GM18511 (cell line): ENCODE measurements at regions not wholly inside any gene's neighbourhood (a gene's known extent, or its start where the extent isn't known, plus 50 kb on each side); places are given as distances from the start of the nearest gene placed in this dataset.

ENCODE experiments used
- ATAC-seq: cut with Tn5 transposase; IDR thresholded peaks from one replicate; pipeline ENCODE4 v1.9.1; 2021; ENCODE audit warnings: mild to moderate bottlenecking, moderate library complexity; ENCODE audit not compliant: unreplicated experiment

- ATAC-seq: no peak
Observed at GRCh38 chr2:59015027-59015426, 773.9 kb upstream of the FANCL start.

GRCh38 chr2:59012971-59013370 is 771.8 kb upstream of the FANCL start:
- ATAC-seq: no peak

GRCh38 chr2:59012234-59012633 is 771.1 kb upstream of the FANCL start:
- no peak for ATAC-seq

GRCh38 chr2:59008950-59009349 is 767.8 kb upstream of the FANCL start:
- ATAC-seq: no peak

GRCh38 chr2:59005836-59006615 is 764.9 kb upstream of the FANCL start:
- ATAC-seq: no peak

GRCh38 chr2:59004621-59005020 is 763.5 kb upstream of the FANCL start:
- no peak for ATAC-seq

- ATAC-seq: no peak
Observed at GRCh38 chr2:59000796-59001195, 759.7 kb upstream of the FANCL start.

- ATAC-seq: no peak
Observed at GRCh38 chr2:58992062-58992706, 751.1 kb upstream of the FANCL start.

GRCh38 chr2:58991357-58991756 is 750.2 kb upstream of the FANCL start:
- ATAC-seq: no peak

- no peak for ATAC-seq
Observed at GRCh38 chr2:58985541-58985940, 744.4 kb upstream of the FANCL start.

GRCh38 chr2:58984731-58985130 is 743.6 kb upstream of the FANCL start:
- no peak for ATAC-seq

- no peak for ATAC-seq
Observed at GRCh38 chr2:58983111-58983510, 742.0 kb upstream of the FANCL start.

GRCh38 chr2:58981237-58981636 is 740.1 kb upstream of the FANCL start:
- ATAC-seq: no peak

- no peak for ATAC-seq
Observed at GRCh38 chr2:58976375-58977071, 735.4 kb upstream of the FANCL start.

GRCh38 chr2:58974881-58975280 is 733.8 kb upstream of the FANCL start:
- ATAC-seq: no peak

- ATAC-seq: no peak
Observed at GRCh38 chr2:58974426-58974825, 733.3 kb upstream of the FANCL start.

- ATAC-seq: no peak
Observed at GRCh38 chr2:58973811-58974281, 732.7 kb upstream of the FANCL start.

- ATAC-seq: no peak
Observed at GRCh38 chr2:58972737-58973136, 731.6 kb upstream of the FANCL start.

GRCh38 chr2:58971511-58972360 is 730.6 kb upstream of the FANCL start:
- no peak for ATAC-seq

GRCh38 chr2:58970365-58970764 is 729.2 kb upstream of the FANCL start:
- no peak for ATAC-seq

- no peak for ATAC-seq
Observed at GRCh38 chr2:58968885-58969284, 727.8 kb upstream of the FANCL start.
